MM.1S (cell line): ENCODE measurements at regions not wholly inside any gene's neighbourhood (a gene's known extent, or its start where the extent isn't known, plus 50 kb on each side); places are given as distances from the start of the nearest gene placed in this dataset.

Experiments
- DNase-seq: peaks from one replicate; pipeline ENCODE4 v3.0.0-alpha.2; 2015
- H2AFZ ChIP-seq: fragments of 300-600 bp; sonication (generic); 2 replicates; pipeline ENCODE4 v1.6.0; 2016; ENCODE audit warnings: antibody characterized with exemption, low read length
- H3F3A ChIP-seq: fragments of 300-600 bp; sonication (generic); 2 replicates; pipeline ENCODE4 v1.6.1; 2016; ENCODE audit warnings: mild to moderate bottlenecking, antibody characterized with exemption, low read length, moderate library complexity, mixed read lengths; ENCODE audit not compliant: insufficient read depth
- H3K27ac ChIP-seq: fragments of 300-600 bp; sonication (generic); 2 replicates; pipeline ENCODE4 v1.5.1; 2016; ENCODE audit warnings: mild to moderate bottlenecking, low read length
- H3K27me3 ChIP-seq: fragments of 300-600 bp; sonication (generic); replicated peaks from 2 replicates; pipeline ENCODE4 v1.6.0; 2016; ENCODE audit warnings: low read length; ENCODE audit not compliant: insufficient read depth
- H3K36me3 ChIP-seq: fragments of 300-600 bp; sonication (generic); replicated peaks from 2 replicates; pipeline ENCODE4 v1.6.1; 2016; ENCODE audit warnings: mild to moderate bottlenecking, low read length, mixed read lengths; ENCODE audit not compliant: insufficient read depth
- H3K4me1 ChIP-seq: fragments of 300-600 bp; sonication (generic); 2 replicates; pipeline ENCODE4 v1.6.1; 2016; ENCODE audit warnings: low read length, mixed read lengths
- H3K4me2 ChIP-seq: fragments of 300-600 bp; sonication (generic); 2 replicates; pipeline ENCODE4 v1.6.0; 2016; ENCODE audit warnings: low read depth, low read length
- H3K4me3 ChIP-seq: fragments of 300-600 bp; sonication (generic); 2 replicates; pipeline ENCODE4 v1.5.1; 2016; ENCODE audit warnings: low read length, mixed read lengths
- H3K79me2 ChIP-seq: fragments of 300-600 bp; sonication (generic); 2 replicates; pipeline ENCODE4 v1.6.1; 2016; ENCODE audit warnings: mixed run types, low read length, mixed read lengths
- H3K9ac ChIP-seq: fragments of 300-600 bp; sonication (generic); 2 replicates; pipeline ENCODE4 v1.6.1; 2016; ENCODE audit warnings: low read length, mixed read lengths
- H3K9me2 ChIP-seq: fragments of 300-600 bp; sonication (generic); replicated peaks from 2 replicates; pipeline ENCODE4 v1.6.1; 2016; ENCODE audit warnings: mild to moderate bottlenecking, low read length, mixed read lengths; ENCODE audit not compliant: insufficient read depth
- H3K9me3 ChIP-seq: fragments of 300-600 bp; sonication (generic); replicated peaks from 2 replicates; pipeline ENCODE4 v1.6.1; 2016; ENCODE audit warnings: mild to moderate bottlenecking, low read length, mixed read lengths; ENCODE audit not compliant: insufficient read depth
- H4K20me1 ChIP-seq: fragments of 300-600 bp; sonication (generic); 2 replicates; pipeline ENCODE4 v1.6.1; 2016; ENCODE audit warnings: mild to moderate bottlenecking, low read length, moderate library complexity, mixed read lengths; ENCODE audit not compliant: insufficient read depth
- CTCF ChIP-seq: fragments of 300-600 bp; sonication (generic); IDR thresholded peaks from 2 replicates; pipeline ENCODE4 v1.5.1; 2016; ENCODE audit warnings: antibody characterized with exemption, low read length, mixed read lengths
- EZH2 ChIP-seq: fragments of 300-600 bp; sonication (generic); optimal IDR thresholded peaks from 2 replicates; pipeline ENCODE3; 2017; ENCODE audit warnings: low read depth, mild to moderate bottlenecking, antibody characterized with exemption, low read length, mixed read lengths
- EZH2phosphoT487 ChIP-seq: fragments of 300-600 bp; sonication (generic); IDR thresholded peaks from 2 replicates; pipeline ENCODE4 v1.6.1; 2018; ENCODE audit warnings: antibody characterized with exemption, low read length

GRCh38 chr12:66837311-66837627 is 158.4 kb upstream of the GRIP1 start:
- H4K20me1 ChIP-seq: no peaks in the 10 kb centered on the region
- no peak overlapping the region for H2AFZ ChIP-seq
- no peak overlapping the region for H3K9ac ChIP-seq
- H3K4me3 ChIP-seq: no peak overlapping the region
- H3F3A ChIP-seq: no peaks in the 10 kb centered on the region
- H3K9me2 ChIP-seq: no peaks in the 10 kb centered on the region
- no peaks in the 10 kb centered on the region for H3K79me2 ChIP-seq
- H3K9me3 ChIP-seq: no peaks in the 10 kb centered on the region
- H3K36me3 ChIP-seq: no peaks in the 10 kb centered on the region
- H3K27ac ChIP-seq: no peak overlapping the region
- no peaks in the 10 kb centered on the region for H3K27me3 ChIP-seq
- no peak overlapping the region for H3K4me2 ChIP-seq
- H3K4me1 ChIP-seq: no peaks in the 10 kb centered on the region
- DNase-seq: no peak
- TF ChIP-seq EZH2phosphoT487 (no peak), EZH2 (no peak), CTCF (no peak)

- Histone ChIP-seq H3K9ac (no peak overlapping the region), H3K9me2 (no peaks in the 10 kb centered on the region)
Observed at GRCh38 chr12:66838366-66838765, 159.5 kb upstream of the GRIP1 start.

GRCh38 chr12:66848967-66849366 is 170.1 kb upstream of the GRIP1 start:
- Histone ChIP-seq H3K4me3 (no peak overlapping the region), H3K9me3 (no peaks in the 10 kb centered on the region), H3F3A (no peaks in the 10 kb centered on the region), H3K9me2 (no peaks in the 10 kb centered on the region), H2AFZ (no peak overlapping the region), H3K27ac (no peak overlapping the region), H3K27me3 (no peaks in the 10 kb centered on the region), H3K4me2 (no peak overlapping the region), H3K9ac (no peak overlapping the region), H4K20me1 (no peaks in the 10 kb centered on the region), H3K4me1 (no peaks in the 10 kb centered on the region), H3K36me3 (no peaks in the 10 kb centered on the region), H3K79me2 (no peaks in the 10 kb centered on the region)
- DNase-seq: no peak
- TF ChIP-seq EZH2: no peak
- no peak for TF ChIP-seq CTCF
- no peak for TF ChIP-seq EZH2phosphoT487

More at GRCh38 chr12:66838366-66838765, 159.5 kb upstream of the GRIP1 start:
- no peaks in the 10 kb centered on the region for H3K27me3 ChIP-seq
- H4K20me1 ChIP-seq: no peaks in the 10 kb centered on the region
- no peak for DNase-seq
- TF ChIP-seq EZH2phosphoT487 (no peak), CTCF (no peak), EZH2 (no peak)
- no peak overlapping the region for H2AFZ ChIP-seq
- no peaks in the 10 kb centered on the region for H3K9me3 ChIP-seq
- H3F3A ChIP-seq: no peaks in the 10 kb centered on the region
- H3K4me3 ChIP-seq: no peak overlapping the region
- no peaks in the 10 kb centered on the region for H3K79me2 ChIP-seq
- H3K4me1 ChIP-seq: no peaks in the 10 kb centered on the region
- no peak overlapping the region for H3K27ac ChIP-seq
- H3K36me3 ChIP-seq: no peaks in the 10 kb centered on the region
- H3K4me2 ChIP-seq: no peak overlapping the region

- no peaks in the 10 kb centered on the region for H3K27me3 ChIP-seq
Observed at GRCh38 chr12:66851134-66851533, 172.3 kb upstream of the GRIP1 start.

More at GRCh38 chr12:66851134-66851533, 172.3 kb upstream of the GRIP1 start:
- H3F3A ChIP-seq: no peaks in the 10 kb centered on the region
- no peaks in the 10 kb centered on the region for H3K9me3 ChIP-seq
- no peak overlapping the region for H3K4me2 ChIP-seq
- 0 out of 2 replicates have a peak, but pooled peaks cover 5% of the 10 kb centered on the region for H3K4me1 ChIP-seq
- H2AFZ ChIP-seq: no peak overlapping the region
- TF ChIP-seq CTCF (no peak), EZH2phosphoT487 (no peak), EZH2 (no peak)
- H3K36me3 ChIP-seq: no peaks in the 10 kb centered on the region
- H3K27ac ChIP-seq: no peak overlapping the region
- no peaks in the 10 kb centered on the region for H4K20me1 ChIP-seq
- no peak for DNase-seq
- no peaks in the 10 kb centered on the region for H3K79me2 ChIP-seq
- no peak overlapping the region for H3K9ac ChIP-seq
- no peaks in the 10 kb centered on the region for H3K9me2 ChIP-seq
- H3K4me3 ChIP-seq: no peak overlapping the region
